HEK293 (cell line): ENCODE measurements at regions not wholly inside any gene's neighbourhood (a gene's known extent, or its start where the extent isn't known, plus 50 kb on each side); places are given as distances from the start of the nearest gene placed in this dataset.

Source experiments
- BCL11A ChIP-seq: fragments of 450-650 bp; formaldehyde crosslinking; IDR thresholded peaks from 2 replicates; pipeline ENCODE4 v1.5.1; 2016; ENCODE audit warnings: low read depth, missing biosample characterization, missing genetic modification characterization
- CTCF ChIP-seq: fragments of 450-650 bp; formaldehyde crosslinking; IDR thresholded peaks from 2 replicates; pipeline ENCODE4 v1.5.1; 2016; ENCODE audit warnings: missing biosample characterization, missing genetic modification characterization
- ELK4 ChIP-seq: IDR thresholded peaks from 2 replicates; pipeline ENCODE4 v1.6.1; 2011; ENCODE audit warnings: mild to moderate bottlenecking, low read depth, low read length, borderline replicate concordance
- PBX3 ChIP-seq: sonication (generic); formaldehyde crosslinking; IDR thresholded peaks from 2 replicates; pipeline ENCODE4 v1.8.1; 2022; ENCODE audit warnings: mild to moderate bottlenecking, moderate library complexity, missing genetic modification reagents
- PRDM1 ChIP-seq: fragments of 450-650 bp; formaldehyde crosslinking; IDR thresholded peaks from 2 replicates; pipeline ENCODE4; 2016; ENCODE audit warnings: missing biosample characterization, missing genetic modification characterization
- PRDM2 ChIP-seq: fragments of 450-650 bp; formaldehyde crosslinking; IDR thresholded peaks from 2 replicates; pipeline ENCODE4 v1.5.1; 2016; ENCODE audit warnings: missing biosample characterization, missing genetic modification characterization, borderline replicate concordance
- SP2 ChIP-seq: fragments of 450-650 bp; formaldehyde crosslinking; IDR thresholded peaks from 2 replicates; pipeline ENCODE4 v1.5.1; 2016; ENCODE audit warnings: missing biosample characterization, missing genetic modification characterization
- ZBTB11 ChIP-seq: fragments of 450-650 bp; formaldehyde crosslinking; conservative IDR thresholded peaks from 2 replicates; pipeline ENCODE4 v1.5.1; 2016; ENCODE audit warnings: low read depth, missing biosample characterization, missing genetic modification characterization
- ZNF133 ChIP-seq: fragments of 450-650 bp; formaldehyde crosslinking; IDR thresholded peaks from 2 replicates; pipeline ENCODE4 v1.5.1; 2016; ENCODE audit warnings: missing biosample characterization, missing genetic modification characterization
- ZNF274 ChIP-seq, 2 experiments: fragments of 200-500 bp in 1 of 2; fragments of 450-650 bp in 1 of 2; sonication (Bioruptor generic) in 1 of 2; formaldehyde crosslinking in 1 of 2; IDR thresholded peaks; 2 replicates each; pipeline versions ENCODE4 v1.5.1 to v1.6.1; 2014 to 2016; ENCODE audit warnings: borderline replicate concordance in 1 of 2, inconsistent platforms in 1 of 2, low read length in 1 of 2, missing biosample characterization in 1 of 2, missing genetic modification characterization in 1 of 2
- ZNF394 ChIP-seq: fragments of 450-650 bp; formaldehyde crosslinking; IDR thresholded peaks from 2 replicates; pipeline ENCODE4 v1.5.1; 2016; ENCODE audit warnings: missing biosample characterization, missing genetic modification characterization, mild to moderate bottlenecking, moderate library complexity, borderline replicate concordance
- ZNF549 ChIP-seq: fragments of 450-650 bp; IDR thresholded peaks from 2 replicates; pipeline ENCODE4 v1.5.1; 2018; ENCODE audit warnings: missing biosample characterization, missing genetic modification characterization, mild to moderate bottlenecking, inconsistent platforms, moderate library complexity
- ZNF639 ChIP-seq: fragments of 450-650 bp; formaldehyde crosslinking; IDR thresholded peaks from 2 replicates; pipeline ENCODE4 v1.5.1; 2016; ENCODE audit warnings: missing biosample characterization, missing genetic modification characterization
- ZNF830 ChIP-seq: fragments of 450-650 bp; IDR thresholded peaks from 2 replicates; pipeline ENCODE4 v1.5.0; 2018; ENCODE audit warnings: missing biosample characterization, missing genetic modification characterization, low read depth, mild to moderate bottlenecking, moderate library complexity

- no peak for TF ChIP-seq ZNF274 (IDR thresholded peaks at IDR 0.05; ENCODE audit: low read length)
- TF ChIP-seq ZNF274 (tag by site-specific recombination; IDR thresholded peaks at IDR 0.05; ENCODE audit: borderline replicate concordance), result no peak
- no peak for TF ChIP-seq ZNF549
- TF ChIP-seq ZNF133, result no peak
- no peak for TF ChIP-seq CTCF (tag by site-specific recombination)
- TF ChIP-seq SP2 (tag by site-specific recombination), result no peak
- no peak for TF ChIP-seq PRDM2 (tag by site-specific recombination)
- TF ChIP-seq BCL11A (tag by site-specific recombination), result no peak
- TF ChIP-seq ZNF830 (tag by site-specific recombination), result no peak
- TF ChIP-seq ZNF394, result no peak
- no peak for TF ChIP-seq PBX3 (CRISPR knock-in tag)
- no peak for TF ChIP-seq ZNF639 (tag by site-specific recombination)
- TF ChIP-seq ELK4, result no peak
- no peak for TF ChIP-seq PRDM1 (tag by site-specific recombination)
- no peak for TF ChIP-seq ZBTB11 (tag by site-specific recombination)
These were observed 180.4 kb upstream of the COL8A1 start for GRCh38 chr3:99458013-99458412.
